Stimulated activated naive CD8-positive, alpha-beta T cell treated with anti-CD3 and anti-CD28 coated beads, Interleukin-15, amount 100 ng/mL, for 72 hours (primary cell): ENCODE measurements at regions not wholly inside any gene's neighbourhood (a gene's known extent, or its start where the extent isn't known, plus 50 kb on each side); places are given as distances from the start of the nearest gene placed in this dataset.
A peak's percentile ranks its signal among the peaks of the same experiment; 100 is the strongest.

Experiments used
- ATAC-seq: fragments of 150-1000 bp; cut with Tn5 transposase; 2 replicates; pipeline ENCODE4 v1.10.0; 2021; ENCODE audit warnings: mild to moderate bottlenecking, moderate library complexity
- DNase-seq, 2 donors: peaks; one replicate each; pipeline ENCODE4 v3.0.0; 2021 to 2022
- H3K27ac Mint-ChIP-seq, 2 donors: one replicate each; pipeline ENCODE4 v1.8.0; 2022; ENCODE audit warnings: mild to moderate bottlenecking in 2 of 2, mixed read lengths in 2 of 2, moderate library complexity in 2 of 2
- H3K27me3 Mint-ChIP-seq: one replicate; pipeline ENCODE4 v1.8.0; 2022; ENCODE audit warnings: mixed read lengths
- H3K4me1 Mint-ChIP-seq: one replicate; pipeline ENCODE4 v1.8.0; 2022; ENCODE audit warnings: mild to moderate bottlenecking, mixed read lengths
- H3K4me3 Mint-ChIP-seq, 2 donors: one replicate each; pipeline ENCODE4 v1.8.0; 2022; ENCODE audit warnings: mild to moderate bottlenecking in 2 of 2, mixed read lengths in 2 of 2, moderate library complexity in 1 of 2
- H3K9me3 Mint-ChIP-seq, 2 donors: one replicate each; pipeline ENCODE4 v1.8.0; 2022; ENCODE audit warnings: mixed read lengths in 2 of 2

DNA sequence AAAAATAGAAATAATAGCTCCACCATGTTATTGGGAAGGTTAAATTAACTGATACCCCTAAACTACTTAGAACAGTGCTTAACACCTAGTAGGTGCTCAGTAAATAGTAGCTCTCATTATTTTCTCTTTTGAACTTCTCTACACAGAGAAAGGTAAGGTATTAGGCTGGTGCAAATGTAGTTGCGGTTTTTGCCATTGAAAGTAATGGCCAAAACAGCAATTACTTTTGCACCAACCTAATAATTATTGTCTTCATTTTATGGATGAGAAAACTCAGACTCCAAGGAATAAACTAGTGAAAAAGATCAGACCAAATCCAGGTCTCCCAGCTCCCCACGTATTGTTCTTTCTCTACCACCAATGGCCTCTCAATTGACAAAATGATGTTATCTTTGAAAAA is 157.2 kb upstream of the TMPO start:
- Mint-ChIP-seq H3K9me3 (no peaks in the 10 kb centered on the region), H3K27ac (no peak overlapping the region), H3K4me1 (no peaks in the 10 kb centered on the region), H3K27me3 (peaks cover 7% of the 10 kb centered on the region), H3K4me3 (no peak overlapping the region)
- ATAC-seq (no peak), DNase-seq (no peak)

DNA sequence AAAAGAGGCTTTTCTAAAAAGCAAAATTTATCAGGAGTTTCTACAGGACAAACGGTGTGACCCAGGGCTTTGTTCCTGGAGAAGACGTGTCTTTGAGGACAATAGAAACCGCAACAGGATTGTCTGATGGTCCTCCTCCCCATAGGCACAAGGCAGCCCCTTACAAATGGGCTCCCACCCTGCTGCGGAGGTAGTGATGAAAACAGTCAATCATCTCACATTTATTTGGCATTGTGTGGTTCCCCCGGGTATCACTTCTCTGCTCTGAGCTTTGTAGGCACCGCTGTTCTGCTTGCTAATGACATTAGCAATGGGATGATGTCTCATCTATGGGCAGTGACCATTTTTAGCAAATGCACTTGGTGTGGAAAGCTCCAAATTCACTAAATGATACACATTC is 155.5 kb upstream of the TMPO start:
- Mint-ChIP-seq H3K4me1 (no peaks in the 10 kb centered on the region), H3K27me3 (peaks cover 23% of the 10 kb centered on the region), H3K27ac (no peak overlapping the region), H3K9me3 (no peaks in the 10 kb centered on the region), H3K4me3 (no peak overlapping the region)
- ATAC-seq (no peak), DNase-seq (no peak)

DNA sequence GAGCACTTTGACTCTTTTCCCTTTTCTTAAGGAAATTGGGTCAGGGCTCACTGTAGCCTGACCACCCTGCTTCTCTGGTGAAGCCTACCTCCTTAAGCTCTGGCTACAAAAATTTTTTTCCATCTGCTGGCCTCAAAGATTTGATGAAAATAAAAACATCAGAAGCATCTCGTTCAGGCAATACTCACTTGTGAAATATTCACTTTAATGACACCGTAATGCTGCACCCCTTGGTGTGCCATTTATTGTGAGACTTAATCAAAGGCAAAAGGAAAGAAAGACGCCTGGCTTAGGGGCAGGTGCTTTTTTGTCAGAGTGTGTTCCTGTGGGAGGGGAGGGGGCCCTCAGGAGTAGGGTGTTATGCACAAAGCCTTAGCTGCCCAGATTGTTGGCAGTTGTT is 155.0 kb upstream of the TMPO start:
- Mint-ChIP-seq H3K27me3 (peaks cover 25% of the 10 kb centered on the region), H3K4me1 (no peaks in the 10 kb centered on the region), H3K9me3 (no peaks in the 10 kb centered on the region), H3K27ac (no peak overlapping the region), H3K4me3 (no peak overlapping the region)
- DNase-seq (no peak), ATAC-seq (peak; percentile 7)

DNA sequence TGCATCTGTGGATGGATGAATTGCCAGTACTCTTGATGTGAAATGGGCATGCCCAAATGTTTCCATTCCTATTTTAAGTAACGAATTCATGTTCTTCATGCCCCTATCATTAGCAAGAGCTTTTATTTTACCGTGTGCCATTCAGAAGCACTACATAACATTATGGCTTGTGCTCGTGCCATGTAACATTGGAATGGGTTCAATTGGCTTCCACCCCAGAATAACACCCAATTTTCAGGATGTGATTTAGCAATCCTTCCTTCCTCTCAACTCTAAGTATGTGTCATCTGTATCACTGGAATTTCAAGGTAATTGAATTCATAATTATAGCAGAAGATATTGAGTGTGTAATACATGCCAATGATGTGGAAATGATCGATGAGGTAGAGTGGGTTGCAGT is 145.8 kb upstream of the TMPO start:
- DNase-seq (no peak), ATAC-seq (no peak)
- Mint-ChIP-seq H3K27me3 (peaks cover 47% of the 10 kb centered on the region), H3K4me1 (peaks cover 9% of the 10 kb centered on the region), H3K27ac (no peak overlapping the region), H3K9me3 (no peaks in the 10 kb centered on the region), H3K4me3 (no peak overlapping the region)

DNA sequence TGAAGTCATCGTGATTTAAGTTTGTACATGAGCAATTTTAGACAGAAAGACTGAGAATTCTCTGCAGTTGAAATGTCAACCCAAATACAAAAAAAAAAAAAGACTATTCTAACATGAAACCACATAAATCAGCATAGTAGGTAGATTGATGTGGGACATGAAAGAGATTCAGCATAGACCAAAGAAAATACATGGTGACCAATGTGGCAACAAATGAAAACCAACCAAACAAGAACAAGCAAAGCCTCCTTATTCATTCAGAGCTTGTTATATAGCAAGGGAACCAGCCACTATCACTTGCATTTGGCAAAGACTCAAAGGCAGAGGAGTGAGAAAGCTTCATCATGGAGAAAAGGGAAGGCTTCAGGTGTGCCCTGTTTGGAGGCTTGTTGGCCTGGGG is 144.4 kb upstream of the TMPO start:
- Mint-ChIP-seq H3K27ac (peak overlapping the region in 1 of 2 donors; percentile 22), H3K4me1 (peaks cover 9% of the 10 kb centered on the region), H3K27me3 (peaks cover 42% of the 10 kb centered on the region), H3K4me3 (no peak overlapping the region), H3K9me3 (no peaks in the 10 kb centered on the region)
- ATAC-seq, result peak; percentile 49
- no peak for DNase-seq

DNA sequence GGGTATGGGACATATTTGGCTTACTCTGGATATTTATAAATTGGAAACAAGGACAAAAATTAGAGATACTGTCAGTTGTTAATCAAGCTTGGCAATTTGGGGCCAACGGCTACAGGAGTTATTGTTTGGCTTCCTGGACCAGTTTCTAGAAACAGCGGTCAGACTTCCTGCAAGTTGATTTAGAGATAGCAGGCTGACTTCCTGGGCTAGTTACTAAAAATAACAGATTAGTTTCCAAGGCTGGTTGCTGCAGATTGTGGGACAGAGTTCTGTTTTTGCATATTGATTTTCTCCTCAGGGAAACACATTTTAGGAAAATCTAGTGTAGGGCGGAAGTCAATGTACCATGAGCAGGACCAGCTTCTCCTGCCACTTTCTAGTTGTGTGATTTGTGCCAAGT is 144.0 kb upstream of the TMPO start:
- H3K27me3 Mint-ChIP-seq, result peaks cover 42% of the 10 kb centered on the region
- no peak overlapping the region for H3K27ac Mint-ChIP-seq
- peaks cover 9% of the 10 kb centered on the region for H3K4me1 Mint-ChIP-seq
- DNase-seq (no peak), ATAC-seq (no peak)
- no peak overlapping the region for H3K4me3 Mint-ChIP-seq
- H3K9me3 Mint-ChIP-seq, result no peaks in the 10 kb centered on the region

DNA sequence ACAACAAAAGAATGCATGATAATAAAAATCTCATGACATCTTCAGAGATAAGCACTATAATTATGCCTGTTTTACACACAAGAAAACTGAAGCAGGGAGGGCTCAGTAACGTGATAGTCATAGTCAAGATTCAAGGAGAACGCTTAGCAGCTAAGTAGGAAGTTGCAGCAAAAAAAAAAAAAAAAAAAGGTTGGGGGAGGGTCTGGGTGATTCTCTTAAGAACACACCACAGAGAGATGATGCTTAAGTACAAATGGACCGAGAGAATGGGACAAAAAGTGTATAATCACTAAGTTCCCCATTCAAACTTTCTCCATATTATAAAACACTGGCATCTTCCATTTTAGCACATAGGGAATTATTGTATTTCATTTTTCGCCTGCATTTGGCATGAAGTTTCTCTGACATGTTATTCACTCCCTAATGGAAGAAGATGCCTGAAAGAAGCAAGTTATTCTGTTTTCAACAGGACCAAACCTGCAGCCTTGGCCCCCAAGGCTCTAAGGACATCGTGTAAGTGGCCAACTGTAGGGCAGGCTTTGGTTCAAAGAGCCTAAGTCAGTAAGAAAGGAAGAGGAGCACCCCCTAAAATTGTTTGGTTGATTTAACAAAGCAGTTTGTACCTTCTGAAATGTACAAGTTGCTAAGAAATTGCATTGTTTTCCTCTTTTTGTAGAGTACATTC is 142.9 kb upstream of the TMPO start:
- ATAC-seq (no peak), DNase-seq (no peak)
- H3K9me3 Mint-ChIP-seq, result no peaks in the 10 kb centered on the region
- H3K4me1 Mint-ChIP-seq, result peaks cover 9% of the 10 kb centered on the region
- no peak overlapping the region for H3K27ac Mint-ChIP-seq
- H3K4me3 Mint-ChIP-seq, result no peak overlapping the region
- peaks cover 42% of the 10 kb centered on the region for H3K27me3 Mint-ChIP-seq

DNA sequence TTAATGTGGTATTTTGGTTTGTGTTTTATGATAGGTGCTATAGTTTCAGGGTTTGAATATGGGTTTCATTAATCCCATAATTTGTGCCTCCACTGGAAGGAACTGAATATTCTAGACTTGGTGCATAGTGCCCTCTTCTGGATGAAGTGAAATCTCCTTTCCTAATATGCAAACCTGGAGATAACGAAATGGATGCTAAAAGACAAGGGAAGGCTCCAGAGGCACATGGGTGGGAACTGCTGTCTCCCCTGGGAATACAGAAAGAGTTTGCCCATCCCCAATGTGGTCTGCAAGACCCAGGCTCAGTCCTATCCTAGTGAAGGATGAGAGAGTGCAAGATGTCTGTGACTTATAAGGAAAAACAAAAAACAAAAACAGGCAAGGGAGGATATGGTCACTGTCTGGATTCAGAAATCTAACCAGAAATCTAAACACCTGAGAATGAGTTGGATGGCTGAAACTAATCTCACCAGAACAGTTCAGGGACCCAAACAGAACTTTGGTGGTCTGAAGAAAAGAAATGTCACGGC is 142.3 kb upstream of the TMPO start:
- no peak overlapping the region for H3K27ac Mint-ChIP-seq

DNA sequence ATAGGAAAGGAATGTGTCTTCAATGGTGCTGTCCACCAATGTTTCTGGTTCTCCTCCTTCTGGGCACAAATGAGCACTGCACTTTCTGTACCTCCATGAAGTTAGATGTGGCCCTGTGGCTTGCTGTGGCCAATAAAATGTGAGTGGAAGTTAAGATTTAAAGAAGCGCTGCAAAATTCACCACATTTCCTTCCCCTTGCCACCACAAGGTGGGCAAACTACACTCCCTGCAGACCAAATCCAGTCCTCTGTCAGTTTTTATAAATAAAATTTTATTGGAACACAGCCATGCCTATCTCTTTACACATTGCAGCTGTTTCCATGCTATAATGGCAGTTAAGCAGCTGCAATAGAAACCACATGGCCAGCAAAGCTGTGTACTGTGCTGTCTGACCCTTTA is 141.4 kb upstream of the TMPO start:
- peaks cover 9% of the 10 kb centered on the region for H3K4me1 Mint-ChIP-seq
- no peaks in the 10 kb centered on the region for H3K9me3 Mint-ChIP-seq
- H3K27me3 Mint-ChIP-seq, result peaks cover 51% of the 10 kb centered on the region

More for the DNA sequence above, 142.3 kb upstream of the TMPO start:
- DNase-seq (no peak), ATAC-seq (peak; percentile 45)
- Mint-ChIP-seq H3K27me3 (peaks cover 42% of the 10 kb centered on the region), H3K4me3 (no peak overlapping the region), H3K4me1 (peaks cover 9% of the 10 kb centered on the region), H3K9me3 (no peaks in the 10 kb centered on the region)

DNA sequence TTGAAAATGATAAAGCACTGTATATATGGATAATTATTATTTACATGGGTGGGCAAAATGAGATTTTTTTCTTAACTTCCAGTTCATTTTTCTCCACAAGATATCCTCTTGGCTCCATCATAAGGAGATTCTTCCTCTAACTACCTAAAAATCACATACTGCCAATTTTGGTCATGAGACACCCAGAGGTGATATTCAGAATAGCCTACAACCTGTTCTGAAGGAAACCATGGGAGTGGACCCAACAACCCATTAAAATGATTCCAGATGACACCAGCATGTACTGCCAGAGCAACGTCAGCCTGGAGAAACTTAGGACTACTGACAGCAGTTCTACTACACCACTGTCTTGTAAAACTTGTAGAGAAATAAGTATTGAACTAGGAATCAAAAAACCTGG is 136.3 kb upstream of the TMPO start:
- Mint-ChIP-seq H3K4me3 (no peak overlapping the region), H3K4me1 (no peaks in the 10 kb centered on the region), H3K9me3 (no peaks in the 10 kb centered on the region), H3K27me3 (peaks cover 14% of the 10 kb centered on the region), H3K27ac (no peak overlapping the region)
- no peak for ATAC-seq
- DNase-seq, result no peak

More for the DNA sequence above, 141.4 kb upstream of the TMPO start:
- Mint-ChIP-seq H3K27ac (no peak overlapping the region), H3K4me3 (no peak overlapping the region)
- DNase-seq (no peak), ATAC-seq (no peak)

DNA sequence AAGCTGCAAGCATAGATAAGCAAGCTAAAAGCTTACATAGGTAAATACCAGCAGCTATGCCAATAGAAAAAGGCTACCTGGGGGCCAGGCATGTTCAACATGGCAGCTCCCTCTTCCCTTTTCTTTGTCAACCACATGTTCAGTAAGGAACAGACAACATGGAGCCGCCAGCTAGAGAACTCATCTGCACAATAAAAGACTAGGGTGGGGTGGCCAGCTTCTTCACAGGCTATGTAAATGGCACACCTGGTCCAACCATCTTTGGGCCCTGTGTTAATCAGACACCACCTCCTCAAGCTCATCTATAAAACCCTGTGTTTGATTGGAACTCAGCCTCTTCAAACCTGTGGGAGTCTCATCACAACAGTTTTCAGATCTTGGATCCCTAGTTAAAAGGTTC is 129.7 kb upstream of the TMPO start:
- ATAC-seq (no peak), DNase-seq (no peak)
- Mint-ChIP-seq H3K27ac (no peak overlapping the region), H3K9me3 (no peaks in the 10 kb centered on the region), H3K27me3 (peaks cover 8% of the 10 kb centered on the region), H3K4me3 (no peak overlapping the region), H3K4me1 (no peaks in the 10 kb centered on the region)

DNA sequence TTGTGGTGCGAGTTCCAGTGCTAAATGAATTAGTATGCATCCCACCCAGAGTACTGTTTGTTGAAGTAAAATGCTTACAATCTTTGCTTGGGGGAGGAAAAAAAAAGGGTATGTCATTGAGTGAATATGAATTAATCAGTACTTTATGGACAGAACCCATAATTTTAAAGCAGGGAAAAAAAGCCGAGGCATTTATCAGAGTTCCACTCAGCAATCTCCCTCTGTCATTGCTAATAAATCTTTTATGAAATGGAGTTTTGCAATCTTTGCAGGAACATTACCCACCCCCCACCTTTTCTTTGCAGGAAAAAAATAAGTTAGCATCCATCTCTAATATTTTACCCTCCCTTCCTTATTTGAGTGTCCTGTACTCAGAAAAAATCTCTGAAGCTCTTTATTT is 127.9 kb upstream of the TMPO start:
- Mint-ChIP-seq H3K4me3 (no peak overlapping the region), H3K27ac (no peak overlapping the region), H3K4me1 (no peaks in the 10 kb centered on the region), H3K27me3 (peaks cover 16% of the 10 kb centered on the region), H3K9me3 (no peaks in the 10 kb centered on the region)
- no peak for DNase-seq
- no peak for ATAC-seq

DNA sequence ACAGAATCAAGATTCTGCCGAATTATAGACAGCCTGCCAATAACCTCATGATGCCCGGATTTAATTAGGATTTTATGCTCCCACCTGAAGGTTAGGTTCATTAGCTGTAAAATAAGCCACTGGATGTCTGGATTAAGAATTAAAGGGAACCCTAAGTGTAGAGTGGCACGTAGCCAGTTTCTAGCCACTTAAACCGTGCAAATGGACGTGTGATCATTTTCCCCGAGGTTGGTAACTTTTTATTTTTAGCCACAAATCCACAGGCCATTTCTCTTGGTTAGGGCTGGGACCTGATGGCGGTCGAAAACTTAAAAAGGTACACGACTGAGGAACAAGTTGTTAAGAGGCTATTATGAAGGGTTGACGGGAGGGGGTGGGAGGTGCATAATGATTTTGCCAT is 127.3 kb upstream of the TMPO start:
- Mint-ChIP-seq H3K9me3 (no peaks in the 10 kb centered on the region), H3K4me1 (no peaks in the 10 kb centered on the region), H3K27ac (no peak overlapping the region), H3K27me3 (peaks cover 16% of the 10 kb centered on the region), H3K4me3 (no peak overlapping the region)
- DNase-seq (no peak), ATAC-seq (no peak)

DNA sequence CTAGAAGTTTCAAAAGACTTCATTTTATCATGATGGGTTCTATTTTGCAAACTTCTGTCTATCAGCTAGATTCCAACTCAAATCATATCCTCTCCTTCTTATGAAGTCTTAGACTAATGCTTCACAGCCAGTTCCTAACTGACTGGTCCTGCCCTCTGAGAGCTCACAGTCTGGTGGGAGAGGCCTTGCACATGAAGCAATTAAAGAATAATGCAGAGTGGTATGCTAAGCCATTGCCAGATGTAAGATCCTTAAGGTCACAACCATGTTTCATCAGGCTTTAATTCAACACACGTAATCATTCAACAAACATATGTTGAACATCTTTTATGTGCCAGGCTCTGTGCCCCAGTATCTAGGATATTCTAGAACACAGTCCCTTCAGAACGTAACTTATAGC is 125.8 kb upstream of the TMPO start:
- Mint-ChIP-seq H3K27ac (no peak overlapping the region), H3K9me3 (no peaks in the 10 kb centered on the region), H3K4me3 (no peak overlapping the region), H3K27me3 (peaks cover 16% of the 10 kb centered on the region), H3K4me1 (no peaks in the 10 kb centered on the region)
- ATAC-seq (no peak), DNase-seq (no peak)

DNA sequence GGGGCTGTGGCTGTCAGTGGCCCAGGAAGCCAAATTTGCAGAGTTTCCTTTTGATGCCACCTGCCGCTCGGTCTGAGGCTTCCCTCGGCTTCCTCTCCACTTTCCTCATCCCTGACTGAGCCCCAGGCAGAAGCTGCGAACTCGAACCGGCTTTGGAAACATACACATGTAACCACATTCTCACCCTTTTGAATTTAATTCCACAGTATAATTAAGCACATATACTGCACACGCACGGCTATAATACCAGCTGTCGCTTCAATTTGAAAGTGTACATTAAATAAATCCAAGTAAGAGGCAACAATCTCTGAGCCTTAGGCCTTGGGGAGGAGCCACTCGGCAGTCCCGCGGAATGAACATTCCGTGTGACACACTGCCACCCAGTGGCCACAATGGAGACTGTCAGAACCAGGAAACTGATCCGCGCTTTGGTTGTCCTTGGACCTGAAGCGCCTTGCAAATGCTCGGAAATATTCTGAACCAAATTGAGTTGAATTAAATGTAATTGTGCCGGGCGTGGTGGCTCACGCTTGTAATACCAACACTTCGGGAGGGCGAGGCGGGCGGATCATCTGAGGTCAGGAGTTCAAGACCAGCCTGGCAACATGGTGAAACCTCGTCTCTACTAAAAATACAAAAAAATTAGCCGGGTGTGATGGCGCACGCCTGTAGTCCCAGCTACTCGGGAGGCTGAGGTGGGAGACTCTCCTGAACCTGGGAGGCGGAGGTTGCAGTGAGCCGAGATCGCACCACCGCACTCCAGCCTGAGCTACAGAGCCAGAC is 117.9 kb upstream of the TMPO start:
- Mint-ChIP-seq H3K9me3 (no peaks in the 10 kb centered on the region), H3K4me3 (peak overlapping the region; percentile 82 to 84), H3K4me1 (peaks cover 41% of the 10 kb centered on the region), H3K27me3 (no peaks in the 10 kb centered on the region), H3K27ac (peak overlapping the region; percentile 35 to 49)
- peak; percentile 85 for ATAC-seq
- DNase-seq, result peak; percentile 77 to 81

DNA sequence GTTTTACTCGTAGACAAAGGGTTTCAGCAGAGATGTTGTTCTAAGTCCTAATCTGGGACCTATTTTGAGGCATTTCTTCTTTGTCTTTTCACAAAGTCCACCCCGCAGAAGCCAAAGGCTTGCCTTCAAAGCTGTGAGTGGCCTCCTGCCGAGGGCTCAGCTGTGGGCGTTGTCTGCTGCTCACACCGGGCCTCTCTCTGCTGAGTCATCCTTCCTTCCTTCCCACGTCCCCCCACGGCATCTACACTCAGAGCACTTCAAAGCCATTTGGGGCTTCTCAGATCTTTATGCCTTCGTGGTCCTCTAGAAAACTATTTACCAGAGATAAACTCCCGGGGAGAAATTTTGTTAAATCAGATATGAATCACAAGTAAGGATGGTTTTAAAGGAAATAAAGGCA is 115.9 kb upstream of the TMPO start:
- no peak overlapping the region for H3K27ac Mint-ChIP-seq
- peaks cover 53% of the 10 kb centered on the region for H3K4me1 Mint-ChIP-seq
- peak overlapping the region; percentile 15 to 45 for H3K4me3 Mint-ChIP-seq
- H3K27me3 Mint-ChIP-seq, result no peaks in the 10 kb centered on the region
- H3K9me3 Mint-ChIP-seq, result no peaks in the 10 kb centered on the region
- peak; percentile 53 to 55 for DNase-seq
- peak; percentile 81 for ATAC-seq
